Stimulated activated CD8-positive, alpha-beta memory T cell treated with anti-CD3 and anti-CD28 coated beads, Interleukin-4, amount 100 ng/mL, for 1 hour (primary cell): ENCODE measurements at regions not wholly inside any gene's neighbourhood (a gene's known extent, or its start where the extent isn't known, plus 50 kb on each side); places are given as distances from the start of the nearest gene placed in this dataset.
"Not testable (repeated sequence)": the region's sequence is repeated elsewhere in the genome, so short reads cannot be mapped to it uniquely, and the experiment has no call there.

ENCODE experiments used
- DNase-seq, 2 donors: peaks; one replicate each; pipeline ENCODE4 v3.0.0-alpha.2; 2020; ENCODE audit warnings: low read depth in 2 of 2, low spot score in 1 of 2

DNA sequence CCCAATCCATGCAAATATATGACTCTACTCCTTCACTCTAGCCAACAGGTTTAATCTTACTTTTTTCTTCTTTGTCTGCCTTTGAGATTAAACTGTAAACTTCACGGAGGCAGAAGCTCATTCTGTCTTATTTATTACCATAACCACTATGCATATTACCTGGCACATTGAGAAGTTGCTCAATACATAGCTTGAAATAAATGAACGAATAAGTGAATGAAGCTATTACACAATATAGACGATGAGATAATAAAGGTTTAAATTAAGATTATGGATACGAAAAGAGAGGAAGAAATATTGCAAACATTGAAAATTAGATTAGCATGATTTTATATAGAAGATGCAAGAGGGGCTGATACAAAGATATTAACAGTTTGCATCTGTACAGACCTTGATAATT lies 385.1 kb downstream of the LTN1 start:
- DNase-seq, result no peak

DNA sequence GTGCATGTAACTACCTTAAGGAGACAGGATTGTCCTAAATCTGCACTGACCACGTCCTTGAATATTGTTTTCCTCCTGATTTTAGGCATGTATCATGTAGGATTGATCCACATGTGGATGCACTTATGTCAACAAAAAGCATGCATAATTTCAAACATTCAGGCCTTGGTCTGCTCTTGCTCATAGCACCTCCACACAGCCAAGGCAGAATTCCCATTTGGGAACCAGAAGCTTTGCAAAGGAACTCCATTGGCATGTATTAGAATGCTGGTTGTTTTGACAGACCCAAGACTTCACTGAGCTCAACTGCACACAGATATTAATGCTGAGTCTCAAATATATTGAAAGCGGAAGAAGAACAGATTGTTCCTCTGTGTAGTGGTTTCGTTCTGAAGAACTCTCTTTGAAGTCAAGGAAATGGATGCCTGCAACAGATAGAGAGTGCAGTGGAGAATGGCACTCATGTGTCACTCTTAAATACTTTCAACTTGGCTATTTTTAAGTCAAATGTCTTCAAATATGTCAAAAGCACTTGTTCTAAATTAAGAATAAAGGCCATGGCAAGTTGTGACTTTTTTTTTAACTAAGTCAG lies 387.6 kb downstream of the LTN1 start:
- no peak for DNase-seq

DNA sequence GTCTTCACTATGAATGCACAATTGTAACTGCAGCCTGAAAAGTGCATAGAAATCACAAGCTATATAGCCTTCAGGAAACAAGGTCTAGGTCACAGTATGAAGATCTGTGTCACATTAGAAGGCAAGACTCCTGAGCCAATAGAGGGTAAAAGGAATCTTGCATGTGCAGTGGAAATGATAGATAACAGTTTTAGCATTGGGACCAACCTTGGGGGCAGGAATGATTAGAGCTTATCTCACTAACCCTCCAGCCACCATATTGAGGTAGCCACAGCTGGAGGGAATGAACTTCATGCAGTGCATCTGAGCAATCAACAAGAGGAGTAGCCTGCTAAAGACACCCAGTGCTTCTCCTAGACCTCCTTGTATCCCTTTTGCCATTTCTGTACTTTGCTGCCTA lies 390.1 kb downstream of the LTN1 start:
- DNase-seq, result no peak

DNA sequence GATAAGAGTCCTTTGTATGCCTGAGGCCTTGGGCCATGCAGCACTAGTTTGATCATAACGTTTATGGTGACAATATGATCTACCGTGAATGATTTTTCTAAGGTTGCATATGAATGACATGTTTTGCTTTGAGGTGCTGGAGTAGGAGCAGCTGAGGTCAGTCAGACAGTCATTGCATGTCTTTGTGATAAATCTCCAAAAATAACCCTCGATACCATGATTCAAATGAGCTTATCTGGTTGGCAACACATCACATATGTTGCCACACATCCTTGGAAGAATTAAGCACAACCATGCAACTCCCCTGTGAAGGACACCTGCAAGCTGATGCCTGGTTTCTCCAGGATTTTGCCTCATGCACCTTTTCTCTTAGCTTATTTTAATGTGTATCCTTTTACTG lies 394.5 kb downstream of the LTN1 start:
- no peak for DNase-seq

DNA sequence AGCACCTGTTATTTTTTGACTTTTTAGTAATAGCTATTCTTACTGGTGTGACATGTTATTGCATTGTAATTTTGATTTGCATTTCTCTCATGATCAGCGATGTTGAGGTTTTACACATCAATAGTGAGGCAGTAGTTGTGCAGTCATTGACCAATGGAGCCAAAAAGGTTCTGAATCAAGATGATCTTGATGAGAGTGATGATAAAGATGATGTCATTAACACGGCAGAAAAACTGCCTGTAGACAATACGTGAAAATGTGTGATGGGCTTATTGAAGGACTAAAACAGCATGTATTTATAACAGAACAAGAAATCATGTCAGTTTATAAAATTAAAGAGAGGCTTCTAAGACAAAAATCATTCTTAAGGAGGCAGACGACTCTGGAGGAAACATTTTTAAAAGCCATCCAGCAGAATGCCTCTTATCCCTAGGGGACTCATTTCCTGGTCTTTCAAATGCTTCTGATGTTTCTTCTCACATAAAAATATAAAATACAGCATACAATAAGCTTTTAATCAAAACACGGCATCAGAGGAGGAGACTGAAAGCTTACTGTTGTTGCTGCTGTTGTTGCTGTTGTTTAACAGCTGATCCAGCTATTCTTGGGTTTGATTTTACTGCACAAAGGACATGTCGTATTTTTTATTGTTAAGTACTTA lies 400.3 kb downstream of the LTN1 start:
- no peak for DNase-seq

DNA sequence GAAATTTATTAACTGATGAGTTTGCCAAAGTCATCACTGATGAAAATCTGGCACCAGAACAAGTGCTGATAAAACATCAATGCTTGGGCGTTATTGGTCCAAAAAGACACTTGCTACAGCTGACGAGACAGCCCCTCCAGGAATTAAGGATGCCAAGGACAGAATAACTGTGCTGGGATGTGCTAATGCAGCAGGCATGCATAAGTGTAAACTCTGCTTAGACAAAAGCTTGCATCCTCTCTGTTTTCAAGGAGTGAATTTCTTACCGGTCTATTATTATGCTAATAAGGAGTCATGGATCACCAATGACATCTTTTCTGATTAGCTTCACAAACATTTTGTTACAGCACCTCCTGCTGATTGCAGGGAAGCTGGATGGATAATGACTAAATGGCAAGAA lies 402.0 kb downstream of the LTN1 start:
- DNase-seq, result no peak

DNA sequence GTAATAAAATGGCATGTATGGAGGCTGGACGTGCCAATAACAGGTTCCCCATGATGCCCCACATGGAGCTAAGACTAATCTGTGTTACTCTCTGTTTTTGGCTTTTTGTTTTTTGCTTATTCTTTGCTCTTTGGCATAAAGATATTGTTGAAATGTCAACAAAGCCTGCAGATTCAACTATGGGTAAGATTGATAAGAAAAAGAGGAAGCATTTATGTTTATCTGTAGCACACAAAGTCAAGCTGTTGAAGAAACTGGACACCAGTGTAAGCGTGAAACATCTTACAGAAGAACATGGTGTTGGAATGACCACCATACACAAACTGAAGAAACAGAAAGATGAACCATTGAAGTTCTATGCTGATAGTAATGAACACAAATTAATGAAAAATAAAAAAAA lies 402.7 kb downstream of the LTN1 start:
- no peak for DNase-seq

DNA sequence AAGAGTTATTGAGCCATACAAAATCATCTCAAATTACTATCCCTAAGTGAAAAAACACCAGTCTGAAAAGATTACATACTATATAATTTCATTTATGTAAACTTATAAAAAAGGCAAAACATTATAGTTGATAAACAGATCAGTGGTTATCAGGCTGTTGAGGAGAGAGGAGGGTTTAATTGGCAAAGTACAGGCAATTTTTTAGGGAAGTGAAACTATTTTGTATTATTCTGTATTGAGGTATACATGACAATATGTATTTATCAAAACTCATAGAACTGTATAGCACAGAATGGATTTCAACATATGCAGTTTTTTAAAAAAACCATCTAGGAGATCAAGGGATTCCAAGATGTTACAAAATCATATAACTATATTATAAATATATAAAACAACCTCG lies 403.7 kb downstream of the LTN1 start:
- DNase-seq, result no peak

DNA sequence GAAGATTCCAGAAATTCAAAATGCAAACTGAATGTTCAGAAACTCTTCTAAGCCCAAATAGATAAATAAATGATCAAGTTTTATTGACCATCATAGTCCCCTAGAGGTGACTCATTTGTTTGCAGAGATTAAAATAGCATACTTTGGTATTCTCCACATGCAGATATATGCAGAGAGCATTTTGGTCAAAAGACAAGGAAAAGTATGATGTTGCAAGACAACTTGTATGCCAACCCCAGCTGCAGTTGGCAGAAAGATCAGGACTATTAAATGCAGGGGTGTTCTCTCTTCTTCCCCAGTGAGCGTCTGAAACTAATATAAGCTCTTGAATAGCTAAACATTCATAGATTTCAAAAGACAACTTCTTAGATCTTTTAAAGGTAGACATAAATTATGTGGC lies 404.9 kb downstream of the LTN1 start:
- no peak for DNase-seq

DNA sequence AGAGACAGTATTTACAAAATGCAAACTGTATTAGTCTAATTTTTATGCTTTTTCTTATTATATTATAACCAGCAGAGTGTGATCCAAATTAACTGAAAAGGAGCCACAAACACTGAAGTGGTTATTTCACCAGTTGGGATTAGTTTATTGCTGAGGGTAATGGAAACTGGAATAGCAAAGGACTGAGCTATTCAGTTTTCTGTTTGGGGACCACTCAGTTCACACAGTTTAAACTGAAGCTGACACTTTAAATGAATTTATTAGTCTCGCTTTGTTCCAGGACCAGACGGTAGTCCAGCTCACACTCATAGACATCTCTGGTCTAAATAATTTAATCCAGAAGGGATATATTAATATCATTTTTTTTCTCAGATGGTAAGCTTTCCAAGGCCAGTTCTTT lies 410.7 kb downstream of the LTN1 start:
- DNase-seq, result no peak

DNA sequence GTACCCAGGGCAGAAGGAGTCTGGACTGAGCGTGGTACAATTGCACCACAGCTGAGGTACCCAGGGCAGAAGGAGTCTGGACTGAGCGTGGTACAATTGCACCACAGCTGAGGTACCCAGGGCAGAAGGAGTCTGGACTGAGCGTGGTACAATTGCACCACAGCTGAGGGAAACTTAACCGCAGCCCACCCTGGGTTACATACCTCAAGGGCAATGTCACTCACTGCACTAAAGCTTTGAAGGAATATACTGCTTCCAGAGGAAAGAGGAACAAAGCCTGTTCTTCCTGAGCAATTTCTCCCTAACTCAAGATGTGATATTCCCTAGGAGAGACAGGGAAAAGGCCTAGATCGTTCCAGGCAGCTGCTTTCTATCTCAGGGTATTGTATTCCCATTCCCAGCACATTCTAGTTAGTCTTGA lies 411.4 kb downstream of the LTN1 start:
- not testable (repeated sequence) for DNase-seq

DNA sequence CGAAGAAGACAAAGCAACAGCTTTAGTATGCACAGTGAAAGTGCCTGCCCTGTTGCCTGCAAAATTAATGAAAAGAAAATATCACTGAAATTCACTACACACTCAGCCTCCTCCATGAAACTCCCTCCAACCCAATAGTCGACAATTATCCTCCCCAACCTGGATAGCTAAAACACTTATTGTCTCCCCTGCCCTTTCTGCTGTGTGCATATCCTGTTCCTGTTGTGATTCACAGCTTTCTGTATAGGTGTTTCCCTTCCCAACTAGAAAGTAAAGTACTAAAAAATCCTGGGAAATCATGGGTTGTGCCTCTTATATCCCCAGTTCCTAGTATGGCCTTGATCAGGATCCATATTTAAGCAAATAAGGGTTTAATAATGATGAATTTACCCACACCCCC lies 412.1 kb downstream of the LTN1 start:
- DNase-seq, result no peak

DNA sequence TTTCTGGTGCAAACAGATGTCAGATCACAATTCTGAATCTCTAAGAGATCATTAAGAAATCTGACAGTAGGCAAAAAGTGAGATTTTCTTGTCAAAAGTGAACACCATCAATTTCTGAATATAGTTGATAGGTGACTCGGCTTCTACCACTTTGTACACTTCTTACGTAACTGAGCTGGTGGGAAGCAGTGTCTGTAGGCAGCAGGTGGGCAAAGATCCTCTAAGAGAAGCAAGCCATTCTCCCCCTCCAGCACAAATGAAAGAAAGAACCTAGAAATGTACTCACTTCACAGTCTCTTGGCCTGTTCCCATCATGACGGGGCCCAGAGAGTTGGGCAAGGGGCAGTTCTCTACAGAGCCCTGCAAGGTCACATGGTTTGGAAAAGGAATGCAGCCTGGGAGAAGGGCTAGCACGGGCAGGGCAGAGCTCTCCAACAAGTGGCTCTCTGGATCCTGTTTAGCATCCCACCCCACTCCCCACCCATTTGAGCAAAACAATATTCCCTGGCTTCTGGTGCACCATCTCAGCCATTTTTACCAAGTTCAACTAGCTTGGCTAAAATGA lies 412.6 kb downstream of the LTN1 start:
- DNase-seq, result no peak

DNA sequence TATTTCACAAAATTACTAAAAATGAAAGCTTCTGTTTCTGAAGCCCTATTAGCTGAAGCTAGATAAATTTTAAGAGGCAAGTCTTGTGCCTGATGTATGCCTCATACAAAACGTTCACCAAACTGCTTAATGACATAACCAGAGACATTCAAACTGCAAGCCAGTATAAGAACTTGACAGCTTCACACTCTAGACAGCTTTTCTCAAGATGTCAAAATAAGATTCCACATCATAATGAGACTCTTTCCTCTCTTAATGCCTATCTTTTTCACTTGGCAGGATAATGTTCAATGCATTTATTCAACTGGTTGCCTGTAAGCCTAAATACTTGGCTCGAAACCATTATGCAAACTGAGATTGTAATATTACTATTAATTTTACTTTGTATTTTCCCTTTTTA lies 424.0 kb downstream of the LTN1 start:
- no peak for DNase-seq

DNA sequence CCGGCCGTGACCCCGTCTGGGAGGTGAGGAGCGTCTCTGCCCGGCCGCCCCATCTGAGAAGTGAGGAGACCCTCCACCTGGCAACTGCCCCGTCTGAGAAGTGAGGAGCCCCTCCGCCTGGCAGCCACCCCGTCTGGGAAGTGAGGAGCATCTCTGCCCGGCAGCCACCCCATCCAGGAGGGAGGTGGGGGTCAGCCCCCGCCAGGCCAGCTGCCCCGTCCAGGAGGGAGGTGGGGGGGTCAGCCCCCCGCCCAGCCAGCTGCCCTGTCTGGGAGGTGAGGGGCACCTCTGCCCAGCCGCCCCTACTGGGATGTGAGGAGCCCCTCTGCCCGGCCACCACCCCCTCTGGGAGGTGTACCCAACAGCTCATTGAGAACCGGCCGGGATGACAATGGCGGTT lies 428.7 kb downstream of the LTN1 start:
- DNase-seq, result not testable (repeated sequence)

DNA sequence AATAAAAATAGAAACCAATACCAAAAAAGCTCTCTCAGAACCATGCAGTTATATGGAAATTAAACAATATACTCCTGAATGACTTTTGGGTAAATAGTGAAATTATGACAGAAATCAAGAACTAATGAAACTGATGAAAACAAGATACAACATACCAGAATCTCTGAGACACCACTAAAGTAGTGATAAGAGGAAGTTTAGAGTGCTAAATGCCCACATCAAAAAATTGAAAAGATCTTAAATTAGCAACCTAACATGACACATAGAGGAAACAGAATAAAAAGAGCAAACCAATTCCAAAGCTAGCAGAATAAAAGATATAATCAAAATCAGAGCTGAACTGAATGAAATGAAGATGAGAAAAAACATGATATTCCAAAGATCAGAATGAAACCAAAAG lies 430.9 kb downstream of the LTN1 start:
- no peak for DNase-seq

DNA sequence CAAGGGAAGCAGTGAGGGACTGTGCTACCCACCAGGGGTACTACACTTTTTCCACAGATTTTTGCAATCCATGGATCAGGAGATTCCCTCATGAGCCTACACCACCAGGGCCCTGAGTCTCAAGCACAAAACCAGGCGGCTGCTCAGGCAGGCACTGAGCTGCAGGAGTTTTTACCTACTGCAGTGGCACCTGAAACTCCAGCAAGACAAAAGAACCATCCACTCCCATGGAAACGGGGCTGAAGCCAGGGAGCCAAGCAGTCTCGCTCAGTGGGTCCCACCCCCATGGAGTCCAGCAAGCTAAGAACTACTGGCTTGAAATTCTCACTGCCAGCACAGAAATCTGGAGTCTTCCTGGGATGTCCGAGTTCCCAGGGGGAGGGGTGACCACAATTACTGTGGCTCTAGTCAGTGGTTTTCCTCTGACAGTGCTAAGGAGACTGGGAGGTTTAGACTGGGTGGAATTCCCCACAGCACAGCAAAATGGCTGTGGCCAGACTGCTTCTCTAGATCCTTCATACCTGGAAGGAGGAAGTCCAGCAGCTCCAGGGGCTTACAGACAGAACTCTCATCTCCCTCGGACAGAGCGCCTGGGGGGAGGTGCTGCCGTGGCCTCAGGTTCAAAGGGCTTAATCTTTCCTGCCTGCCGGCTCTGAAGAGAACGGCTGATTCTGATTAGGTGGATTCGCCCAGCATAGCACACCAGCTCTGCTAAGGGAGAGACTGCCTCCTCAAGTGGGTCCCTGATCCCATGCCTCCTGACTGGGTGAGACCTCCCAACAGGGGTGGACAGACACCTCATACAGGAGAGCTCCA lies 437.8 kb downstream of the LTN1 start:
- no peak for DNase-seq

DNA sequence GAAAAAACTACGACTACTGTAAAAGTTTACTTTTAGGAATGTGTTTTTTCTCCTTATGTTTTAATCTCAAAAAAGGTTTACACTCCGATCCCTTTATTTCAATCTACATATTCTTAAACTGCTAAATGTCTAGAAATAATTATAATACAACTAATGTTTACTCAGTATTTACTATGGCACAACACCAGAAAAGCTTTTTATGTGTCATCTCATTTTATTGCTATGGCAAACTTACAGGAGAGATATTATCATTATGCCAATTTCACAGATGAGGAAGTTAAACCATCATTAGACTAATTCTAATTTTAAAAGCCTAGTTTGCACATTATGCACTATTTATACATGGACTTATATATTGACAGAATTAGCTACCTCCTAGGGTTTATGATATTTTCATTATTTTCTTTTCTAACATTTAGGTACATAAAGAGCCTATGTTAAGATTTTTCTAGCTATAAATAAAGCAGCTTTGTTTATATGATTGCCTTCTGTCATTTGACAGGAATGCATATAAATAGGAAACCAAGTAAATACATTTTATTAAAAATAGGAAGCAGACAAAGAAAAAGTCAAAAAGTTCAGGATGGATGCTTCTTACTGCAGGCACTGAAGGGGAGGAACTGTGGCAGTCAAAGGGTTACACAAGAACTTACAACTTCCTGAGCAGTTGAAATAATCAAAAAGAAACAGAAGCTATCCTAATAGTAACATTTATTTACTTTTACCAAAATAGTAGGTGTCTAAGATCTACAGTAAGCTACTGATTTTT lies 442.4 kb downstream of the LTN1 start:
- no peak for DNase-seq

DNA sequence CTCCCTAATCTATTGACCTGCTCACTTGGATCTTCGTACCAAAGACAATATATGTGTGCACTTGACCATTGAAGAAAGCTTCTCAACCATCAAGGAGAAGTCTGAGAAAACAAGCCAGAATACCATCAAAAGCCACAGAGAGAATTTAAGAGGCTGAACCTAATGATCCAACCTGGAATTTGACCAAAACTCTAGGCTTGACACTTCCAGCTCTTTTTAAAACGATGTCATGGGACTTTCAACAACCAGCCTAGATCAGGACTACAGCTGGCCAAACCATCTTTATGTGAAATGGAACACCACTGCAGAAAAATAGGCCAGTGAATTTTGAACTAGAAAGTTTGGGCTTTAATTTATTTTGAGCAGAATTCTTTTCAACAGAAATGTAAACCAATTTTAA lies 444.4 kb downstream of the LTN1 start:
- no peak for DNase-seq

DNA sequence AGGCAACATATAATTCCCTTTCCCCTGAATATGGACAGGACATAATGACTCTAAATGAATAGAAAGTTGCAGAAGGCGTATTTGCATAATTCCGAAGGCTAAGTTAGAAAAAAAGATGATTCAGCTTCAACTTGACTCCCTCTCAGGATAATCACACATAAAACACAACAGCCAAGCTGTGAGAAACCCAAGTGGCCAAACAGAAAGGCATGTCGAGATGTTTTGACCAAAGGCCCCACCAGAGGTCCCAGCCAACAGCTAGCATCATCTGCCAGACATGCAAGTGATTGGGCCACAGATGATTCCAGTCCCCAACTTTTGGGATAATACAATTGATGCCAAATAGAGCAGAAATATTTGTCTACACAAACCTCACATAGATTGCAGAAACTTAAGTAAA lies 444.9 kb downstream of the LTN1 start:
- DNase-seq, result no peak

DNA sequence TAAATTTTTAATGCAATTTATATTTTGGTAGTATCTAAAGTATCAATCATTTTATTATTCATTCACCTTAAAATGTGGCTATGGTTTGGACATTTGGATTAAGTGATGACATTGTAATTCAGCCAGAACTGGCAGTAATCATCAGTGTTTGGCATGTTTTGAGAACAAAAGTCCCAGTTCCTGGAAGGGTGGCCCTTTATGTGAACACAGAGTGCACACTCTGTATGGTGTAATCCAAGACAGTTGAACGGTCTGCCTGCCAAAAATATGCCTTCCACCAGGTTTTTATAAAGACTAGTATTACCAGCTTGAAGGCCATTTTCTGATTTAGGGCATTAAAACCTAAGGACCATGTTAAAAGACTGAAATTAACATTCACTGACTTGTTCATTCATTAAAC lies 448.7 kb downstream of the LTN1 start:
- DNase-seq, result no peak
